SK-N-SH (cell line): ENCODE measurements at regions not wholly inside any gene's neighbourhood (a gene's known extent, or its start where the extent isn't known, plus 50 kb on each side); places are given as distances from the start of the nearest gene placed in this dataset.

Experiments used
- CTCF ChIA-PET: fragments of 300-600, 350-600 bp; formaldehyde crosslinking; extraction: SDS; loops from one replicate; lab custom pipeline; 2021; lab: Yijun Ruan, JAX
- POLR2A ChIA-PET: fragments of 350-600 bp; sonication (Branson Sonifier 250); formaldehyde crosslinking; extraction: SDS; loops from one replicate; lab custom pipeline; 2020; ENCODE audit warnings: antibody characterized with exemption, inconsistent platforms; lab: Yijun Ruan, JAX
- DNase-seq: peaks from one replicate; pipeline ENCODE4 v3.0.0; 2012
- H2AFZ ChIP-seq: fragments of 200-600 bp; sonication (generic); 2 replicates; pipeline ENCODE4 v1.8.1; 2016; ENCODE audit warnings: antibody characterized with exemption, mild to moderate bottlenecking, low read depth
- H3F3A ChIP-seq: fragments of 200-600 bp; sonication (generic); replicated peaks from 2 replicates; pipeline ENCODE3; 2016; ENCODE audit warnings: antibody characterized with exemption, mild to moderate bottlenecking; ENCODE audit not compliant: insufficient read depth
- H3K27ac ChIP-seq, 2 experiments: fragments of 200-500 bp in 1 of 2; fragments of 200-600 bp in 1 of 2; sonication (Bioruptor generic) in 1 of 2; sonication (generic), shearing (Covaris generic) in 1 of 2; 2 replicates each; pipeline versions ENCODE4 v1.5.1 to v1.6.1; 2014 to 2016; ENCODE audit warnings: low read depth in 2 of 2, inconsistent platforms in 1 of 2, low read length in 1 of 2, mild to moderate bottlenecking in 1 of 2, mixed read lengths in 1 of 2
- H3K27me3 ChIP-seq: fragments of 200-600 bp; sonication (generic), shearing (Covaris generic); 2 replicates; pipeline ENCODE4 v1.6.1; 2016; ENCODE audit warnings: mixed run types; ENCODE audit not compliant: insufficient read depth
- H3K36me3 ChIP-seq, 2 experiments: fragments of 200-500 bp in 1 of 2; fragments of 200-600 bp in 1 of 2; sonication (Bioruptor generic) in 1 of 2; sonication (generic) in 1 of 2; replicated peaks in 1 of 2; 2 replicates each; pipeline versions ENCODE3 to v1.5.1; 2014 to 2016; ENCODE audit warnings: low read length in 1 of 2, mild to moderate bottlenecking in 1 of 2; ENCODE audit not compliant: insufficient read depth in 2 of 2, control insufficient read depth in 1 of 2
- H3K4me1 ChIP-seq, 2 experiments: fragments of 200-500 bp in 1 of 2; fragments of 200-600 bp in 1 of 2; sonication (Bioruptor generic) in 1 of 2; sonication (generic), shearing (Covaris generic) in 1 of 2; 2 replicates each; pipeline versions ENCODE4 v1.5.1 to v1.6.1; 2014 to 2016; ENCODE audit warnings: low read depth in 1 of 2, low read length in 1 of 2, mixed run types in 1 of 2; ENCODE audit not compliant: insufficient read depth in 2 of 2, control insufficient read depth in 1 of 2
- H3K4me2 ChIP-seq: fragments of 200-600 bp; sonication (generic), shearing (Covaris generic); 2 replicates; pipeline ENCODE4 v1.6.1; 2017; ENCODE audit warnings: mixed run types
- H3K4me3 ChIP-seq, 2 experiments: fragments of 200-500 bp in 1 of 2; fragments of 200-600 bp in 1 of 2; sonication (Bioruptor generic) in 1 of 2; sonication (generic), shearing (Covaris generic) in 1 of 2; 2 replicates each; pipeline versions ENCODE4 v1.5.1 to v1.8.1; 2014 to 2016; ENCODE audit warnings: low read depth in 2 of 2, inconsistent platforms in 1 of 2, low read length in 1 of 2, mild to moderate bottlenecking in 1 of 2, mixed read lengths in 1 of 2, moderate library complexity in 1 of 2
- H3K79me2 ChIP-seq: fragments of 200-600 bp; sonication (generic); 2 replicates; pipeline ENCODE4 v1.8.1; 2017; ENCODE audit warnings: mild to moderate bottlenecking; ENCODE audit not compliant: insufficient read depth
- H3K9ac ChIP-seq: fragments of 200-600 bp; sonication (generic); 2 replicates; pipeline ENCODE4 v1.6.1; 2017; ENCODE audit warnings: mixed run types
- H3K9me2 ChIP-seq: fragments of 200-600 bp; sonication (generic); 2 replicates; pipeline ENCODE4 v1.6.1; 2017; ENCODE audit warnings: mixed run types
- H3K9me3 ChIP-seq: fragments of 200-600 bp; sonication (generic); 2 replicates; pipeline ENCODE4 v1.6.1; 2017; ENCODE audit warnings: mixed run types, mild to moderate bottlenecking, moderate library complexity
- H4K20me1 ChIP-seq: fragments of 200-600 bp; sonication (generic); 2 replicates; pipeline ENCODE4 v1.6.1; 2017; ENCODE audit warnings: mild to moderate bottlenecking, mixed run types; ENCODE audit not compliant: insufficient read depth
- CTCF ChIP-seq: fragments of 200-600 bp; sonication (generic); IDR thresholded peaks from 2 replicates; pipeline ENCODE4 v1.6.1; 2017; ENCODE audit warnings: antibody characterized with exemption, mild to moderate bottlenecking, moderate library complexity
- FOXJ3 ChIP-seq: sonication (generic); formaldehyde crosslinking; IDR thresholded peaks from 2 replicates; pipeline ENCODE4 v1.5.1; 2020; ENCODE audit warnings: mild to moderate bottlenecking, missing genetic modification reagents
- GABPA ChIP-seq: IDR thresholded peaks from 2 replicates; pipeline ENCODE4 v1.4.0; 2012; ENCODE audit warnings: low read depth, mild to moderate bottlenecking
- JUND ChIP-seq: IDR thresholded peaks from 2 replicates; pipeline ENCODE4 v1.4.0; 2012
- MAX ChIP-seq: IDR thresholded peaks from 2 replicates; pipeline ENCODE4 v1.4.0; 2012; ENCODE audit warnings: low read depth
- RXRA ChIP-seq: IDR thresholded peaks from 2 replicates; pipeline ENCODE4 v1.4.0; 2012; ENCODE audit warnings: low read depth, mild to moderate bottlenecking, borderline replicate concordance
- SIN3A ChIP-seq: IDR thresholded peaks from 2 replicates; pipeline ENCODE4 v1.6.1; 2012; ENCODE audit warnings: low read depth, mild to moderate bottlenecking, low read length, moderate library complexity, borderline replicate concordance
- SMC3 ChIP-seq: IDR thresholded peaks from 2 replicates; pipeline ENCODE4 v1.6.1; 2012; ENCODE audit warnings: low read depth, low read length, improper control_type of control experiment
- ZBTB33 ChIP-seq: IDR thresholded peaks from 2 replicates; pipeline ENCODE4 v1.4.0; 2012; ENCODE audit warnings: low read depth, borderline replicate concordance
- WGBS: methylation state at CpG from one replicate; pipeline ENCODE4 v1.1.6; 2017; ENCODE audit warnings: low lambda C conversion rate; 5-methylcytosine and 5-hydroxymethylcytosine counted together
- TF ChIP-seq, protein P1 (sequence below): fragments of 150-350 bp; IDR thresholded peaks from 2 replicates; pipeline ENCODE4 v1.6.1; 2016; ENCODE audit warnings: mild to moderate bottlenecking, low read depth, low read length

- POLR2A ChIA-PET: no interaction called here
- 22% methylated on average over 5 of the region's 5 CpGs for whole genome bisulfite sequencing
- no peak overlapping the region for H3K27ac ChIP-seq
- H4K20me1 ChIP-seq: no peaks in the 10 kb centered on the region
- no peak overlapping the region for H2AFZ ChIP-seq
- CTCF ChIA-PET: interaction anchor here (0.7 kb wide), 1 partner anchor 47 kb away, joined by 3 read pairs; no protein-coding TSS in a partner anchor
- H3K27me3 ChIP-seq: no peaks in the 10 kb centered on the region
- H3K4me3 ChIP-seq: no peak overlapping the region
- H3K4me1 ChIP-seq: peaks cover 0 to 3% of the 10 kb centered on the region in 2 experiments; a peak in 2 of 4 replicates
- no peaks in the 10 kb centered on the region for H3K79me2 ChIP-seq
- H3K36me3 ChIP-seq: no peaks in the 10 kb centered on the region
- H3K9me2 ChIP-seq: no peaks in the 10 kb centered on the region
- H3K9me3 ChIP-seq: no peaks in the 10 kb centered on the region
- no peak for DNase-seq
- no peak overlapping the region for H3K4me2 ChIP-seq
- TF ChIP-seq CTCF (no peak), SMC3 (no peak), MAX (no peak), GABPA (no peak), JUND (no peak), FOXJ3 (CRISPR knock-in tag) (no peak), ZBTB33 (no peak), RXRA (no peak)
- TF ChIP-seq, protein P1, sequence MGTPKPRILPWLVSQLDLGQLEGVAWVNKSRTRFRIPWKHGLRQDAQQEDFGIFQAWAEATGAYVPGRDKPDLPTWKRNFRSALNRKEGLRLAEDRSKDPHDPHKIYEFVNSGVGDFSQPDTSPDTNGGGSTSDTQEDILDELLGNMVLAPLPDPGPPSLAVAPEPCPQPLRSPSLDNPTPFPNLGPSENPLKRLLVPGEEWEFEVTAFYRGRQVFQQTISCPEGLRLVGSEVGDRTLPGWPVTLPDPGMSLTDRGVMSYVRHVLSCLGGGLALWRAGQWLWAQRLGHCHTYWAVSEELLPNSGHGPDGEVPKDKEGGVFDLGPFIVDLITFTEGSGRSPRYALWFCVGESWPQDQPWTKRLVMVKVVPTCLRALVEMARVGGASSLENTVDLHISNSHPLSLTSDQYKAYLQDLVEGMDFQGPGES: no peak
- H3K9ac ChIP-seq: no peak overlapping the region
- no peaks in the 10 kb centered on the region for H3F3A ChIP-seq
Observed at GRCh38 chr5:90338712-90339372, 70.7 kb downstream of the CETN3 start.

DNA sequence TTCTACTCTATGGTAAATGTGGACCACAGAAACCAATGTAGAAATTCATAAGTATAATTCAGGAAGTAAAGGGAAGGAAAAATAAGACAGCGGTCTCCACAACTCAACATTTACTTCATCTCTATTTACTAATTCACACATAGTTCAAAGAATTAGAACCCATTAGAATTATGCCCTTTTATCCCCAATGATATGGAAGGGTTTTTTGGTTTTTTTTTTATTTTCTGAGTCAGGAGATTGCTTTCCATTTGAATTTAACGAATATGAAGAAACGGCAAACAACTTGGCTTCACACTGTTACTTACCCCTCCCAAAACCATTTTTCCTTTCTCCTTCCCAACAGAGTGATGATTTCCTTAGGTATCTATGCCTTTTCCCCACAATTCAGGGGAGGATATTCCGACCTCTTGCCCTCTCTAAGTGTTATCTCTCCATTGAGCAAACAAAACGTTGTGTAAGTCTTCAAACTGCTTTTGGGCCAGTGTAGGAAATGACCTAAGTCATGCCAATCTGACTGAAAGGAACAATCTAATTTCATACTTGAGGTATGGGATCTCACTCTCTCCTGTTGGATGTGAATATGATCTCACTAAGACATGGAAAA is 72.0 kb downstream of the CETN3 start:
- H3F3A ChIP-seq: no peaks in the 10 kb centered on the region
- H4K20me1 ChIP-seq: no peaks in the 10 kb centered on the region
- no peak for DNase-seq
- H3K27me3 ChIP-seq: no peaks in the 10 kb centered on the region
- POLR2A ChIA-PET: no interaction called here
- no peak overlapping the region for H3K9ac ChIP-seq
- H3K4me1 ChIP-seq: no peaks in the 10 kb centered on the region; a peak in 2 of 4 replicates
- H3K9me2 ChIP-seq: no peaks in the 10 kb centered on the region
- H2AFZ ChIP-seq: no peak overlapping the region
- H3K4me2 ChIP-seq: no peak overlapping the region
- H3K36me3 ChIP-seq: no peaks in the 10 kb centered on the region
- no peaks in the 10 kb centered on the region for H3K79me2 ChIP-seq
- no peak overlapping the region for H3K4me3 ChIP-seq
- H3K27ac ChIP-seq: no peak overlapping the region
- CTCF ChIA-PET: no interaction called here
- no peak for TF ChIP-seq SIN3A
- TF ChIP-seq, all 33 proteins: peak for 0
- H3K9me3 ChIP-seq: no peaks in the 10 kb centered on the region
- 49% methylated on average over 5 of the region's 5 CpGs for WGBS
